ENCODE measurements at regions not wholly inside any gene's neighbourhood (a gene's known extent, or its start where the extent isn't known, plus 50 kb on each side); places are given as distances from the start of the nearest gene placed in this dataset.

- Histone ChIP-seq H3K36me3 (no peaks in the 10 kb centered on the region), H3K4me3 (no peak overlapping the region), H3K4me1 (no peaks in the 10 kb centered on the region), H3K9me3 (no peaks in the 10 kb centered on the region), H3K27ac (peak overlapping the region in 1 of 4 donors; percentile 45), H3K27me3 (no peaks in the 10 kb centered on the region)
- 82 to 87% methylated on average over 2 of the region's 2 CpGs for WGBS, 2 donors
- no peak for TF ChIP-seq EP300 (IDR thresholded peaks at IDR 0.05)
- TF ChIP-seq, protein P1, sequence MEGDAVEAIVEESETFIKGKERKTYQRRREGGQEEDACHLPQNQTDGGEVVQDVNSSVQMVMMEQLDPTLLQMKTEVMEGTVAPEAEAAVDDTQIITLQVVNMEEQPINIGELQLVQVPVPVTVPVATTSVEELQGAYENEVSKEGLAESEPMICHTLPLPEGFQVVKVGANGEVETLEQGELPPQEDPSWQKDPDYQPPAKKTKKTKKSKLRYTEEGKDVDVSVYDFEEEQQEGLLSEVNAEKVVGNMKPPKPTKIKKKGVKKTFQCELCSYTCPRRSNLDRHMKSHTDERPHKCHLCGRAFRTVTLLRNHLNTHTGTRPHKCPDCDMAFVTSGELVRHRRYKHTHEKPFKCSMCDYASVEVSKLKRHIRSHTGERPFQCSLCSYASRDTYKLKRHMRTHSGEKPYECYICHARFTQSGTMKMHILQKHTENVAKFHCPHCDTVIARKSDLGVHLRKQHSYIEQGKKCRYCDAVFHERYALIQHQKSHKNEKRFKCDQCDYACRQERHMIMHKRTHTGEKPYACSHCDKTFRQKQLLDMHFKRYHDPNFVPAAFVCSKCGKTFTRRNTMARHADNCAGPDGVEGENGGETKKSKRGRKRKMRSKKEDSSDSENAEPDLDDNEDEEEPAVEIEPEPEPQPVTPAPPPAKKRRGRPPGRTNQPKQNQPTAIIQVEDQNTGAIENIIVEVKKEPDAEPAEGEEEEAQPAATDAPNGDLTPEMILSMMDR (IDR thresholded peaks at IDR 0.05): no peak
- no peak for DNase-seq
- intact Hi-C loops (cut with DNase I): no loop called here
Measured at GRCh38 chrX:8404926-8405325, 59.7 kb upstream of the VCX3B start.

DNA sequence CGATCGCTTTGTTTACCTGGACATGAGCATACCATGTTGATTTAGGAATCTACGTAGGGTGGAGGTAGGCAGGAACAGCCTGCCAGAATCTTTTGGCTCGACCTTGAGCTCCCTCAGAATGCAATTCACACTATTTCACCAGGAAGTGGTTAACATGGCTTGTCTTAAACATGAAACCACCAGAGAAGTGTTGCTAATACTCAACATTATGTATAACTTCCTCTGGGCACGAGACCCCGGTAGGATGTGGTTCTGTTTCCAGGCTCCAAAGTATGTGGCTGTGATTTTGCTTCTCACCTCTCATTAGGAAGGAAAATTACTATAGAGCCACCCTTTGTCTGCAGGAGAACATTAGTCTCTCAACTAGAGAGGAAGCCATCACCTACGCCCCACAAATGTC, 59.0 kb upstream of the VCX3B start:
- intact Hi-C loops (cut with DNase I): no loop called here

DNA sequence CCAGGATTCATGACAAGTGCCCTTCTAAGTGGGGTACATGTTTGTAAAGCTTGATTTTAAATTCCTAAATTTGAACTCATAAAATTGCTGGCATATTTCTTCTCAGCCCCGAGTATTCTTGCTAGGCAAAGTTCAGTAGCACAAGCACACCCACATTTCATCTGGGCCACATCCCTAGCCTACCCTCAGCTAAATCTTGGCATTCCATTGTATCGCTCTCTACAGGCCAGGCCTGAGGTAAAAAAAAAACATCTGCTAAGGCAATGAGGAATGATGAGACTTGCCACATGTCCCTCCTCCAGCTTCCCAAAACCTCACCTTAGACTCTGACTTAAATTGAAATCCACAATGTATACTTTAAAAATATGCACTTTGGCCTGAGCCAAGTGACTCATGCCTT, 51.4 kb upstream of the VCX3B start:
- 82 to 89% methylated on average over 2 of the region's 2 CpGs for WGBS, 2 donors
- intact Hi-C loops (cut with DNase I): no loop called here

More for the DNA sequence above, 59.0 kb upstream of the VCX3B start:
- WGBS, 2 donors: 56 to 73% methylated on average over 7 of the region's 7 CpGs
- Histone ChIP-seq H3K9me3 (no peaks in the 10 kb centered on the region), H3K4me3 (no peak overlapping the region), H3K4me1 (no peaks in the 10 kb centered on the region), H3K27me3 (no peaks in the 10 kb centered on the region), H3K36me3 (no peaks in the 10 kb centered on the region), H3K27ac (no peak overlapping the region)
- no peak for DNase-seq
- no peak for TF ChIP-seq POLR2A (IDR thresholded peaks at IDR 0.05)
- TF ChIP-seq POLR2AphosphoS5 (IDR thresholded peaks at IDR 0.05): no peak
- TF ChIP-seq, protein P1 (IDR thresholded peaks at IDR 0.05): no peak
- no peak for TF ChIP-seq EP300 (IDR thresholded peaks at IDR 0.05)

More for the DNA sequence above, 51.4 kb upstream of the VCX3B start:
- Histone ChIP-seq H3K27me3 (no peaks in the 10 kb centered on the region), H3K9me3 (no peaks in the 10 kb centered on the region), H3K4me1 (no peaks in the 10 kb centered on the region), H3K27ac (no peak overlapping the region), H3K4me3 (no peak overlapping the region), H3K36me3 (no peaks in the 10 kb centered on the region)
- no peak for DNase-seq
- TF ChIP-seq EP300 (IDR thresholded peaks at IDR 0.05) (no peak), POLR2A (IDR thresholded peaks at IDR 0.05) (no peak), POLR2AphosphoS5 (IDR thresholded peaks at IDR 0.05) (no peak)
- TF ChIP-seq, protein P1 (IDR thresholded peaks at IDR 0.05): no peak

All from sigmoid colon (tissue), 6 donors.